ENCODE measurements at regions not wholly inside any gene's neighbourhood (a gene's known extent, or its start where the extent isn't known, plus 50 kb on each side); places are given as distances from the start of the nearest gene placed in this dataset.

- ChIA-PET CTCF (interaction anchor here (1.7 kb wide), 1 partner anchor 26 kb away, joined by 5 read pairs; no protein-coding TSS in a partner anchor), POLR2A (no interaction called here)
- no peaks in the 10 kb centered on the region for H3K4me1 ChIP-seq (ENCODE audit: control insufficient read depth, extremely low read depth, insufficient read depth, low read length)
- dilution Hi-C loops (cut with MboI; ENCODE audit: extremely low pct_ligation_motif_present, low sequenced_read_pairs) (no loop called here), intact Hi-C loops (cut with micrococcal nuclease) (no loop called here)
- H4K20me1 ChIP-seq (replicated peaks; ENCODE audit: control insufficient read depth, extremely low read depth, insufficient read depth, low read length): no peaks in the 10 kb centered on the region
- H3K36me3 ChIP-seq (ENCODE audit: control insufficient read depth in 2 of 2, extremely low read depth in 1 of 2, insufficient read depth in 2 of 2, low read length in 2 of 2): no peaks in the 10 kb centered on the region
- no peak for FAIRE-seq
- TF ChIP-seq GATA2 (IDR thresholded peaks at IDR 0.05; ENCODE audit: insufficient read depth, insufficient read length, low read depth, low read length): no peak
- TF ChIP-seq FOS (IDR thresholded peaks at IDR 0.05; ENCODE audit: borderline replicate concordance, insufficient read depth, low read length): no peak
- TF ChIP-seq EZH2 (IDR thresholded peaks at IDR 0.05; ENCODE audit: borderline replicate concordance, low read depth, low read length, severe bottlenecking): no peak
- no peak for TF ChIP-seq MYC (IDR thresholded peaks at IDR 0.05; ENCODE audit: low read depth, low read length)
- no peak for TF ChIP-seq JUN (IDR thresholded peaks at IDR 0.05; ENCODE audit: borderline replicate concordance, insufficient read depth, insufficient read length, low read depth)
- TF ChIP-seq POLR2AphosphoS5 (IDR thresholded peaks at IDR 0.05; ENCODE audit: insufficient read depth, low read depth, low read length): no peak
- no peak for TF ChIP-seq POLR2A (IDR thresholded peaks at IDR 0.05; ENCODE audit: low read depth, low read length)
- no peak for TF ChIP-seq MAX (IDR thresholded peaks at IDR 0.05; ENCODE audit: insufficient read depth, insufficient read length)
- no peak for TF ChIP-seq CTCF (IDR thresholded peaks at IDR 0.05; ENCODE audit: extremely low read depth in 1 of 2, insufficient read depth in 1 of 2, low read depth in 1 of 2, low read length in 2 of 2)
- no peaks in the 10 kb centered on the region for H3K9me1 ChIP-seq (replicated peaks; ENCODE audit: control insufficient read depth, extremely low read depth, insufficient read depth, low read length)
- no peak overlapping the region for H3K9ac ChIP-seq (replicated peaks; ENCODE audit: extremely low read depth, insufficient read depth, low read length)
- no peak overlapping the region for H3K27ac ChIP-seq (ENCODE audit: insufficient read depth, low read depth, low read length)
- no peak for DNase-seq (ENCODE audit: low read depth, low spot score)
- H3K4me2 ChIP-seq (ENCODE audit: insufficient read depth, low read length): no peak overlapping the region
- no peak overlapping the region for H3K4me3 ChIP-seq (replicated peaks in 1 of 3; ENCODE audit: insufficient read depth in 1 of 3, low read depth in 1 of 3, low read length in 3 of 3)
- H3K9me3 ChIP-seq (replicated peaks; ENCODE audit: control insufficient read depth, insufficient read depth, low read length): no peaks in the 10 kb centered on the region
- H3K27me3 ChIP-seq (ENCODE audit: control insufficient read depth in 2 of 2, insufficient read depth in 2 of 2, low read length in 2 of 2): no peaks in the 10 kb centered on the region
- no TSS peak for BruUV-seq (replicated peaks)
- H2AFZ ChIP-seq (ENCODE audit: low read depth, low read length): no peak overlapping the region
- H3K79me2 ChIP-seq (ENCODE audit: control insufficient read depth, insufficient read depth, low read length): no peaks in the 10 kb centered on the region
Observed at GRCh38 chr2:183222751-183223150, 98.5 kb downstream of the NUP35 start.

Measured in endothelial cell of umbilical vein (primary cell).